ENCODE measurements at regions not wholly inside any gene's neighbourhood (a gene's known extent, or its start where the extent isn't known, plus 50 kb on each side); places are given as distances from the start of the nearest gene placed in this dataset.

DNA sequence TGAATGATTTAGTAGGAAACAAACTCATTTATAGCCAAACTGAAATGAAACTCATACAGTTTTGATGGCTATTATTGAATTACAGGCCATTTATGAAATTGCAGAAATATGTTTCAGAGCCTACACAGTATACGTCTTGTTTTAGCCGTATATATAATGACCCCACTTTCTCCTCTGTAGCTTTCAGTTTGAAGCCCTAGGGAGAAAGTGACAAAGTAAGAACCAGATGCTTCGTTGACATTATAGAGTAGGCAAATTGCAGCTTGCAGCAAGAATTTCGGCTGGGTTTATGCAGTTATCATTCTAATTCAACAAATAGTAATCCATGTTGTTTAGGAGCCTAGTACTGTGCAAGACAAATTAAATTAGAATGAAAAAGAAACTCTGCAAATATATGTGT, 836.3 kb upstream of the ADGRL4 start:
- DNase-seq (ENCODE audit: low spot score) = no peak

DNA sequence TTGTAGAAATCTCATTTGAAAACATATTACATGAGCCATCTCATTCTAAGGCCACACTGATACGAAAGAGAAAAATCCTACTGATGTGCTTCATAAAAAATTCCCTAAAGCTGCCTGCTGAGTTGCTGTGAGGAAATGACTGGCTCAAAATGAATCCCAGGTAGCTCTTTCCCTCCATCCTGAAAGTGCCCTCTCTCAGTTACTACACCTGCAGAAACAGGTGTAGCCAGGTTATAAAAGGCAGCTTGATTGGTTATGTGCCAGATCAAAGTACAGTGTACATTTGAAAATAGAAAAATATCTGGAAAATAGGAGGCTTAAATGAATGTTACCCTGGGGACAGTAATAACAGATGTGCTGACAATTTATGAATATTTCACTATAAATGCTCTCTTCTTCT, 833.4 kb upstream of the ADGRL4 start:
- no peak for DNase-seq (ENCODE audit: low spot score)

DNA sequence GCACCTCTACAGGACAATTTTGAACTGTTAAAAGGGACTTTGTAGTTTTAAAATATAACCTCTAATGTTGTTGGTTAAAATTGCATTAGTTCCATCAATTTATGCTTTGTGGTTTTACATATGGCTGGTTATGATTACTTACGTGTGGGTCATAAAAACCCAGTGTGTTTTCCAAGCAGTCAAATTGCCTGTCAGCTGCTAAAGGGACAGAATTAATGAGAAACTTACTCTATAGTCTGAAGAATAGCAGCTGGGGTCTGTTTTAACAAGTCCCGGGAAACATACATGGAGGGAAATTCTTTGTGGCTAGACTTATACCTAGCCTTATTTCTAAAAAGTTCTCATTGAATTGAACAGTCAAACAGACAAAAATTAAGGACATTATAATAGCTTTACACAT, 820.9 kb upstream of the ADGRL4 start:
- no peak for DNase-seq (ENCODE audit: low spot score)

DNA sequence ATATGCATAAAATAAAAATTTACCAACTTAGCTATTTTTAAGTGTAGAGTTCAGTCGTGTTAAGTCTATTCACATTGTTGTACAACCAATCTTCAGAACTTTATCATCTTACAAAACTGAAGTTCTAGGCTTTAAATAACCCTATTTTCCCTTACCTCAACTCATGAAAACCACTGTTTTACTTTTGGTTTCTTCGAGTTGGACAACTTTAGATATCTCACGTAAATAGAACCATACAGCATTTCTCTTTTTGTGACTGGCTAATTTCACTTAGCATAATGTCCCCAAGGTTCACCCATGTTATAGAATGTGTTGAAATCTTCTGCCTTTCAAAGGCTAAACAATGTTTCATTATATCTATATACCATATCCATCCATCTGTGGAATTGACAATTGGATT, 819.0 kb upstream of the ADGRL4 start:
- no peak for DNase-seq (ENCODE audit: low spot score)

DNA sequence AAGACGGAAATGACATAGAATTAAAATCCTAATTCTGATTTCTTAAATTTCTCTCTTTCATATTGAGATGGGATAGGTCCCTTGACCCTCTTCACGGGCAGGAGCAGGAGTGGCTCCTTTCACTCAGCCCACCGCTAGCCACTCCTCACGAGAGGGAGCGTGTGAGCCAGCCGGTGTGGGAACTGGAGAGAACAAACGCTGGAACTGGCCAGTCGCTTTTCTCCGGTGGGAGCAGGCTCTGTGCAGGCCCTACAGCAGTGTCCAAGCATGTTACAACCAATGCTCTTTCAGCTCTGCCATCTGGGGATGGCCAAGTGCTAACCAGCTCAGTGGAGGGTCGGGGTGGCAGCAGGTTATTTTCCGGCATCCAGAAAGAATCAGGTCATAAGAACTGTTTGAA, 815.5 kb upstream of the ADGRL4 start:
- no peak for DNase-seq (ENCODE audit: low spot score)

DNA sequence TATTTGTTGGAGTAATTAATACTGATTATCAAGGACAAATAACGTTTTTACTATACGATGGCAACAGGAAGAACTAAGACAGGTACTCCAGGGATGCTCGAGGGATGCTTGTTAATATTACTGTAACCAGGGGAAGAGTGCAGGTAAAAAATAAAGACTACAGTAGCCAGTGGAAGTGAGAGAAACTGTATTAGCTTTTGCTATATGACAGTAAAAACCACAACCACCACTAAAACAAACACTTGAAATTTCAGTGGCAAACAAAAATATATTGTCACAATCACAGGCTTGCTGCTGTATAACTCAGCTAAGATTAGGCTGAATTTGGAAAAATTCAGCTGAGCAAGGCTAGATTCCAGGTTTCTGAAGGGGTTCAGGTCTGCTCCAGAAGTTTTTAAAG, 812.6 kb upstream of the ADGRL4 start:
- no peak for DNase-seq (ENCODE audit: low spot score)

DNA sequence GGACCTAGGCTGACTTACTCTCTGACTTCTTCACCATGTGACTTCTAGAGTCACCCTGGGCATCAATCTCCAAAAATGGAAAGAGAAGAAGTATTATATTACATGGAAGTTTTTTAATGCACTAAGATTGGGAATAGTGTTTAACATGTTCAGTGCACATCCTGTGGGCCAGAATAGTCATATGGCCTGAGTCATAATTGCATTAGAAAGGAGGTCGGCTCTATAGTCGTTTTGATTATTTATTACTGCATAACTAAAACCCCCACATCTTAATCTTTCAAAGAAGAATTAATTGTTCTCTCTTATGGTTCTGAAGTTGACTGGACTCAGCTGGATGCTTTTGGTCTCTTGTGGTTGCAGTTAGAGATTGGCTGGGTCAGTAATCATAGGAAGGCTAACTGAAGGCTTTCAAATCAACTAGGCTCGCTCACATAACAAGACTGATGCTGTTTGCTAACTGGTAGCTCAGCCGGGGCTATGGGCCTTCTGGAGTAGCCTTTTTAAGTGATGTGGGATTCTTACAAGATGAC, 810.6 kb upstream of the ADGRL4 start:
- DNase-seq (ENCODE audit: low spot score) = no peak

DNA sequence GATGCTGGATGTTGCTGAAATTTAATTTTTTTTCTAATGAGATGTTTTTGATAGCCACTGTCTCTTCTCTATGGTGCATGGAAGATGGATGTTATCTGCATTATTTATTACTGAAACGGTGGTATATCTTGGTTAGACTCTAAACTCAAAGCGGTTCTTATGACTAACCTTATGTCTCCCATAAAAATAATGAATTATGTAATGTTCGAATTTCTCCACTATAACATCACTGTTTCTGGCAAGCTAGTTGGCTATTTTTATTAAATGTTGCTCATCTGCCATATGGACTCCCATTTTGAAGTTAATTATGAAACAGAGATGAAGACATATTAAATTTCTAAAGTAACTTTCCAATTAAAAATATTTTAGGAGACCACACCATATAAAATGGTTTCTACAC, 808.6 kb upstream of the ADGRL4 start:
- no peak for DNase-seq (ENCODE audit: low spot score)

DNA sequence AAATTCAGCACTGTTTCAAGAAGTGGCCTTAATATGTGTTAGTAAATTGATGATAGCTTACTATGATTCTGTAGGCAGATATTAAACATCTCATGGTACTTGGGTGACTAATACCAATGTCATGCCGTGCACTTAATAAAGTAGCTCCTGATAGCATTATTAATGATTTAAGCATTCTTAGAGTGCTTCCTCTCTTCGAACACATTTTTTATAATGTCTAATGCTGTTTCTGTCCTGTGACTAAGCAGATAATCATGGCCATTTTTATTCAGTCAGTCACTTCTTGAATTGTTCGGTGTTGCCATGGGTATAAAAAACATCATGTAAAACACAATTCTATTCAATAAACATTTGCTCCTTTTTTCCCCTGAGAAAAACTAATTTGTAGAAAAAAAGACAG, 804.6 kb upstream of the ADGRL4 start:
- no peak for DNase-seq (ENCODE audit: low spot score)

DNA sequence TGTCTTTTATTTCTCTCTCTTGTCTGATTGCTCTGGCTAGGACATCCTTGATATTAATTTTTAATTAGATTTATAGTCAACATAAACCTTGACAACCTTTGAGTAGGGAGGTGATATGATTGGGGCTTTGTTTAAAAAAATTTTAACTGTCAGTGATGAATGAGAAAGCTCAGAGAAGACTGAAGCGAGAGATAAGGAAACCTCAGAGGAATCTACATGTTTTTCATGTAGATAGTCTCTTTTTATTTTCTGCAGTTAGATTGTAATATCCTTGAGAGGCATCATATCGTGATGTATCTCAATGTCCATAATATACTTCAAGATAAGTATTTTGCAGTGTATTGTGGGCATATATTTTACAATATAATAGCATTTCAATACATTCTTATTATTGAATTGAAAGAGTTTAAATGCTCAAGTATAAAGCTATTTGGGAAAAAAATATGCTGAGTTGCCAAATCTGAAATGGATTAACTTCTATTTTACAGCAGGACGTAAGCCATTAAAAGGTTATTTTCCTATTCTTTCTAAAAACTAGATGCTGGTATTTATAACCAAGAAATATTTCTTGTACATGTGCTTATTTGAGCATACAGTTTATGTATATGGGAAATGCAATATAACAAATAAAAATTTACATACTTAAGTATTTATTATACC, 802.4 kb upstream of the ADGRL4 start:
- no peak for DNase-seq (ENCODE audit: low spot score)

DNA sequence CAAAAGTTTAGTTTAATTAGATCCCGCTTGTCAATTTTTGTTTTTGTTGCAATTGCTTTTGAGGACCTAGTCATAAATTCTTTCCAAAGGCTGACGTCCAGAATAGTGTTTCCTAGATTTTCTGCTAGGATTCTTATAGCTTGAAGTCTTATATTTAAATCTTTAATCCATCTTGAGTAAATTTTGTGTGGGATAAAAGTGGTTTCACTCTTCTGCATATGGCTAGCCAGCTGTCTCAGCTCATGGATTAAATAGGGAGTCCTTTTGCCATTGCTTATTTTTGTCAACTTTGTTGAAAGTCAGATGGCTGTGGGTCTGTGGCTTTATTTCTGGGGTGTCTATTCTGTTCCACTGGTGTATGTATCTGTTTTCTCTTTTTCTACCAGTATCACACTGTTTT, 801.3 kb upstream of the ADGRL4 start:
- no peak for DNase-seq (ENCODE audit: low spot score)

DNA sequence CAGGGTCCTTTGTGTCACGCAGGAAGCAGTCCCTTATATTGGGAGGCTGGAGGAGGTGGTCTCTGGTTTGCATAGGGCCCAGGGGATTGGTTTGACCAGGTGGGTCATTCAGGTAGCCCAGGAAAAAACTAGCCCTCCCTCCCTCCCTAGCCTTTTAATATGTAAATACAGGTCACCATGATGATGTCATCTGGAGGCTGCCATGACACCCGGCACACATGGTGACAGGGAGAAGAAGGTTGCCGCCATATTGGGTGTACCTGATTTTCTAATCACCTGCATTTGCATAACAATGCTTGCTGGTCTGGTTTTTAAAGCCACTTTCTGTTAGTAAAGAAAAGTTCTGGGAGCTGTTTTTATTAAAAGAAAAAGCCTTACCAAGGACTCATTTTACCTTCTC, 791.0 kb upstream of the ADGRL4 start:
- no peak for DNase-seq (ENCODE audit: low spot score)

DNA sequence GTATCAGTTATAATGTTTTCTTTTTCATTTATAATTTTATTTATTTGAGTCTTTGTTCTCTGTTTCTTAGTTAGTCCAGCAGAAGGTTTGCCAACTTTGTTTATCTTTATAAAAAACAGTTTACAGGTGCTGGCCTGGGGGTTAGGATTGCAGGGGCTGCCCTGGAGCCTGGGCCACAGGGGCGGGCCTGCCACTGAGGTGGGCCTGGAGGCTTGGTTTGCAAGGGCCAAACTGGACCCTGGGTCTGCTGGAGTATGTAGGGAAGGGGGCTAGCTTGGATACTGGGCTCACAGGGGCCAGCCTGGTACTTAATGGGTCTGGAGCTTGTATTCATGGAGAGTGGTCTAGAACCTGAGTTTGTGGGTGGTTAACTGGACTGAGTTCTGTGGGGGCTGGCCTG, 789.9 kb upstream of the ADGRL4 start:
- DNase-seq (ENCODE audit: low spot score) = no peak

DNA sequence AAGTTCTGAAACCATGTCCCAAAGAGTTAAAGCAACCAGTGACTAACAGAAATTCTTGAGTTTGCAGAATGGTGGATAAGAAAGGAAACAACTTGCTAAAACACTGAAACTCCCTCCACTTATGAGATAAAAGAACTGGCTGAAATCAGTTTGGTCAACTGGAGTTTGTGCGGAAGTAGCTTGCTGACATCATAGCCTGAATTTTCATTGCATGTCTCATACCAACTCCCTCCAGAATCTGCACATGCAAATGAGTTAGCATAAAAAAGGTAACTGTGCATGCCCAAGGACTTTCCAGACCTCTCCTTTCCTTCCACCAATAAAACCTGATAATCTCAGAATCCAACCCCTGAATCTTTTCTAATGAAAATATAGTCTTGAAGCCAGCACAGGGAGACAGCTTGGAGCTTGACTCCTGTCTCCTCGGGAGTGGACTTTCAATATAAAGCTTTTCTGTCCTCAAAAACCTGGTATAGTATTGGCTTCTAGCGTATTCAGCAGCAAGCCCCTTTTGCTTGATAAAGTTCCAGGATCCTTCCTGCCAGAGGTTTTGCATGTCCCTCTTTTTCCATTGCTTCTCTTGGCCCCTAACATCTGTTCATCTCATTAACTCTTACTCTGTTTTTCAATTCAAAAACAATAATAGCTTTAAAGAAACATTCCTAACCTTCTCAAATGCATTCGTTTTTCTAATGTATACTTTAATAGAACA, 785.8 kb upstream of the ADGRL4 start:
- DNase-seq (ENCODE audit: low spot score) = no peak

DNA sequence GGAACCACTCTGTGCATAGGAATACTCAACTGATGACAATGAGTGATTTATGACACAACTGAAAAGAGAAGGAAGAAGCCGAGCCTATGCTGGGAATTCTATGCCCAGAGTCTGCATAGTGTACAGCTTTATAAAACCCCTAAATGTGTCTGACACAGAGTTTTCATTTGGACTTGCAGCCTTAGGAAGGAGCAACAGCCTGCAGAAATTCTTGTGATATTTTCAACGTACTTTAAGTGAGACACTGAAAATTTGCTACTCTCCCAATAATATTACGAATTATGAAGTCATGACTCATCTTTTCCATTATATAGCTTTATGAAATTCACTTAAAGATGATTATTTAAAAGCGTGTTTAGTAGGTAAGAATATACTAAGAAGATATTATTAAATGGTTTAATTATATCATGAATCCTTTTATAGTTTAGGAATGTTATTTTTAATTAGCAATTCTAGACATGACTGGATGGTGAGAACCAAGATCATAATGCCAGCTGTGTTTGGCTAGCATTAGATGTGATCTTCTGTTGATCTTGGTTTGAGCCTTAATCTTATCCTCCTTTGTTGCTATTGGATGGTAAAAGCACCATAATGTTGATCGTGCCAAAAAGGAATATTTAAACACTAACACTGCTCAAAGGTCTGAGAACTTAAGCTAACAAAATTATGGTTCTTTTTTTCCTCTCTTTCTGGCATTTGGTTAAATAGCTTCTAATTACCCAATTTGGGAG, 785.1 kb upstream of the ADGRL4 start:
- peak; percentile 1 for DNase-seq (ENCODE audit: low spot score)

DNA sequence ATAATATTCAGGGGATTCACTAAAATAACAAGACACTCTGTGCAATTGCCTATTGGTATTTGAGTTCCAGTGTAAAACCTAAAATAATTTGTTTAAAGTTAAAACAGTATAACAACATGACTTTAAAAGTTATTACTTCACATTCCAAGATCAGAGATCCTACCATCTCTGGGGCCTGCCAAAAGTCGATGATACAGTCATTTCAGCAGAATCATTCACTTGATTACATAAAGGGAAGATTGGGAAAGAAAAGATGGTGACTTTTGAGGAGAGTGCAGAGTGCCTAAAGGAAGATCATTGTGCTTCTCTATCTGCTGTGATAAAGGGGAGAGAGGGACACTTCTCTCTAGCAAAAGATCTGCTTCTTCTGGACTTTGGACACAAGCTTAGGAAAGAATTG, 784.4 kb upstream of the ADGRL4 start:
- DNase-seq (ENCODE audit: low spot score) = peak; percentile 5

DNA sequence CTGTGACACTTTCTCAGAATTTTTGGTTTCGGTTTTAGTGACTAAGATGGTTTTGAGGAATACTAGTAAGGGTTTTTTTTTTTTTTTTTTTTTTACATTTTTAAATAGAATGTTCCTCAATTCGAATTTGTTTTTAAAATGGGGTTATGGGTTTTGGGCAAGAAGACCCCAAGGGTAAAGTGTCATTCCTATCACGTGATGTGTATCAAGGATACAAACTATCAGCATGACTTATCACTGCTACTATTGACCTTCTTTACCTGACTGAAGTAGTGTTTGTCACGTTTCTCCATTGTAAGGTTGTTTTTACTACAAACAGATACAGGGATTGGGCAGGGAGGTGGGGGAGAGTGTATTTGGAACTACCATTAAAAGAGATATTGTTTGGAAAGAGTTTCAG, 781.1 kb upstream of the ADGRL4 start:
- DNase-seq (ENCODE audit: low spot score) = no peak

DNA sequence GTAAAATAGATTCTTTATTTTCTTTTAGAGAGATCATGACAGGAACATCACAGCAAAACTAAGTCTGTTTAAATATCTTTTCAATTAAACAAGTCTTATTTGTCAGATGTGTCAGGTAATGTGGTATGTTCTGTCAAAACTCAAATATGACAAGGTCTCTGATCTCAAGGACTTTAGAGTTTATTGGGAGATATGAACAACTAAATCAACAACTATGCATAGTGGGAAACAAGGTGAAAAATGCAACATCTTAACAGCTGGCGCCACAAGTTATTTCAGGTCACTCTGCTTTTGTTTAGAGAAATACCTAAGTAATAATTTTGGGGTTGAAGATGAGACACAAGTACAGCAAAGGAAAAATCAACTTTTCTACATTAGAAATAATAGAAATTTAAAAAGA, 779.4 kb upstream of the ADGRL4 start:
- DNase-seq (ENCODE audit: low spot score) = no peak

DNA sequence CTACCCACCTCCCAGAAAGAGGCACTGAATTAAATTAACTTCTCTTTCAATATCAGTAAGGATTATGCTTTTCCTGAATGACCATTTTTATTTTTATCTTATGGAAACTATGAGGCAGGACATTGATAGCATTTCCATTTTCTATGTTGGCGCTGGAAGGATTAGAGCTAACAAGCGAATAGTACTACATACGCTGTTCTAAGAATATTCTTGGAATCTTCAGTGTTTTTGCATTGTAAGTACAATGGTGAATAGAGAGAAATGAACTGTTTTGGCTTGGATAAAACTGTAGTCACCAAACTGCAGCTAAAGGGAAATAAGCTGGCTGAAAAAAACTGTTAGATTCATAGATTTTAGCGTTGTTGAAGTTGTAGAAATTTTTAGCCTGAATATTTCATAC, 779.0 kb upstream of the ADGRL4 start:
- DNase-seq (ENCODE audit: low spot score) = no peak

DNA sequence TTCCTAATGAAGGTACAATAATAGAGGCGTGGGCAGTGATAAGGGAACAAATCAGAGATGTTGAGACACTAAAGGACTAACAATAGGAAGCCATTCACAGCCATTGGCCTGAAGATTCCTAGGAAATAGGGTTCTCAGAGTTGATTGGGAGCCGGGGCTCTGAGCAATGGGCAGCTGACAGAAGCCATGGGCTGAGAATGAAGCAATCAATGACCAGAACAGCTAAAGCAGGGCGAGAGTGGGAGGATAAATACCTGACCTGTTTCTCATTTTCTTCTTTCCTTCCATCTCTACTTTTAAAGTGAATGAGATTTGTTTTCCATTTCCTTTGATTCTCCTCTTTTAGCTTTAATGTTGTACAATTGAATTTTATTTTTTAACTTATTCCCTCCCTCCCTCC, 774.7 kb upstream of the ADGRL4 start:
- DNase-seq (ENCODE audit: low spot score) = no peak

DNA sequence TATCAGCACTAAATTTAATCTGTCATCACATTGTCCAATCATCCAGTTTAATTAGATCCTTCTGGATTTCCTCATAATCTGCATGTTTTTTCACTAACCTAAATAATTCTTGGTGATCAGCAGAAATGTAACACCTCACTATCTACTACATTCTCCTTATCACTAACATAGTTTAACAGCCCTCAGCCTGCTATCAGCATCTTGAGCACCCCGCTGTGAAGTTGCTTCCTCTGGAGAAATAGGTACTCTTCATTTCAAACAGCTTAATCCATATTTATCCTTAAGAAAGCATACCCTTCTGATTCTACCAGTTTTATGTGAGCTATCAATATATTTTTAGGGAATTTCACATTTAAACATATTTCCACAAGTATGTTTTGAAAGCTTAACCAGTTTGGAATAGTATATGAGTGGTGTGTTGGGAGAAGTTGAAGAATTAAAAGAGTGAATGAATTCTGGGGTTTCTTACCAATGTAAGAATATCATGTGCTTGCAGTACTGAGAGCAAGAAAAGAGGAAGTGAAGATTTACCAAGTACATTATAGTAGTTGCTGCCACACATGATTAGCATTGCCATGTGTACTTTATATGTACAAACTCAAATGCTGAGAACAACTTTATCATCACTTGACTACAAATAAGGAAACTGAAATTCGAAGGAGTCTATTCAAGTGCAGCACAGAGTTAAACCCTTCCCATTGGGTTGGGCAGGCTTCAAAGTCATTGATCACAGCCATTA, 771.1 kb upstream of the ADGRL4 start:
- no peak for DNase-seq (ENCODE audit: low spot score)

DNA sequence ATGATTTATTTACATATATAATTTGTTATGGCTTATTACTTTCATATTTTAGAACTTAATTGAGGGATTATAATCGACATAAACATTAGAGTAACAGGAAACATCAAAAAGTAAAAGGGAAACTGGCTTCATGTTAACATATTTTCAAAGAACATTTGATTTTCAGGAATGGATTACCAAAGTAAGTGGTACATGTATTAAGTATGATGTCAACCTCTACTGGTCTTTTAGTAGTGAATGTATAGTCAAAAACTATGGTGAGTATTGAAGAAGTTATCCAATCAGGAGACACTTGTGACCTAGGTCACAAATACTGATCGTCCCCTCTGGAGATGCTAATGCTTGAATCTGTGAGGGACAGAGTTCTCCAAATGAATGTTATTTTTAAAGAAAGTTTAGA, 768.9 kb upstream of the ADGRL4 start:
- no peak for DNase-seq (ENCODE audit: low spot score)

DNA sequence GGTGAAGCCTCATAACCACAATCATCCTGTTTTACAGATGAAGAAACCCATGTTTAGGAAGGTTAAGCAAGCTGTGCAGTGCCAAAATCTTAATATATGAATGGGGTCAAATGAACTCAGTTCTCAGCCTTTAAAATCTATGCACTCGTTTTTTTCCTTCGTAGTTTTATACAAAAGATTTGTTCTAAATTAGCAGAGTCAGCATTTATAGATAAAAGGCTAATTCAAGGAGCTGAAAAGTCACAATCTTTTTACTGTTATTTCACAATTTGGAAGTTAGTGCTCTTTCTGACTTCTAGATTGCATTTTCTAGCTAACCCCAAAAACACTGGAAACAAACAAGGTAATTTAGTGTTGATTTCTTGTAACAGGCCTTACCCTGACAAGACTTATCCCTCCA, 766.9 kb upstream of the ADGRL4 start:
- no peak for DNase-seq (ENCODE audit: low spot score)

All from HuH-7 (cell line).